ENCODE measurements at regions not wholly inside any gene's neighbourhood (a gene's known extent, or its start where the extent isn't known, plus 50 kb on each side); places are given as distances from the start of the nearest gene placed in this dataset.

GRCh38 chrX:39307488-39307887 is 506.2 kb downstream of the MID1IP1 start:
- TF ChIP-seq EZH2 (IDR thresholded peaks at IDR 0.05; ENCODE audit: borderline replicate concordance, insufficient read depth, low read length, poor library complexity, severe bottlenecking), result no peak
- TF ChIP-seq, protein P1, sequence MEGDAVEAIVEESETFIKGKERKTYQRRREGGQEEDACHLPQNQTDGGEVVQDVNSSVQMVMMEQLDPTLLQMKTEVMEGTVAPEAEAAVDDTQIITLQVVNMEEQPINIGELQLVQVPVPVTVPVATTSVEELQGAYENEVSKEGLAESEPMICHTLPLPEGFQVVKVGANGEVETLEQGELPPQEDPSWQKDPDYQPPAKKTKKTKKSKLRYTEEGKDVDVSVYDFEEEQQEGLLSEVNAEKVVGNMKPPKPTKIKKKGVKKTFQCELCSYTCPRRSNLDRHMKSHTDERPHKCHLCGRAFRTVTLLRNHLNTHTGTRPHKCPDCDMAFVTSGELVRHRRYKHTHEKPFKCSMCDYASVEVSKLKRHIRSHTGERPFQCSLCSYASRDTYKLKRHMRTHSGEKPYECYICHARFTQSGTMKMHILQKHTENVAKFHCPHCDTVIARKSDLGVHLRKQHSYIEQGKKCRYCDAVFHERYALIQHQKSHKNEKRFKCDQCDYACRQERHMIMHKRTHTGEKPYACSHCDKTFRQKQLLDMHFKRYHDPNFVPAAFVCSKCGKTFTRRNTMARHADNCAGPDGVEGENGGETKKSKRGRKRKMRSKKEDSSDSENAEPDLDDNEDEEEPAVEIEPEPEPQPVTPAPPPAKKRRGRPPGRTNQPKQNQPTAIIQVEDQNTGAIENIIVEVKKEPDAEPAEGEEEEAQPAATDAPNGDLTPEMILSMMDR (IDR thresholded peaks at IDR 0.05; ENCODE audit: poor library complexity, severe bottlenecking), result no peak
- TF ChIP-seq TAF1 (IDR thresholded peaks at IDR 0.05; ENCODE audit: low read depth), result no peak
- TF ChIP-seq RAD21 (conservative IDR thresholded peaks at IDR 0.05), result no peak
- no peak for TF ChIP-seq EP300 (conservative IDR thresholded peaks at IDR 0.05; ENCODE audit: poor library complexity, severe bottlenecking)
- no peak for TF ChIP-seq SMC3 (conservative IDR thresholded peaks at IDR 0.05; ENCODE audit: poor library complexity)
